A673 (cell line): ENCODE measurements at regions not wholly inside any gene's neighbourhood (a gene's known extent, or its start where the extent isn't known, plus 50 kb on each side); places are given as distances from the start of the nearest gene placed in this dataset.

Experiments
- BruUV-seq: library from RNA; stranded (reverse); fragments of 400-500 nt; replicated peaks from 2 replicates; lab custom pipeline; 2021; lab: Mats Ljungman, UMichigan
- CTCF ChIA-PET: fragments of 300-600 bp; sonication (Branson Sonifier 250); formaldehyde crosslinking; loops from one replicate; lab custom pipeline; 2022; ENCODE audit warnings: antibody characterized with exemption; lab: Charles Lee
- POLR2A ChIA-PET: fragments of 300-600 bp; sonication (Branson Sonifier 250); formaldehyde crosslinking; loops from one replicate; lab custom pipeline; 2022; ENCODE audit warnings: antibody characterized with exemption; ENCODE audit not compliant: low non-redundant PET; lab: Charles Lee
- DNase-seq: peaks from one replicate; pipeline ENCODE4 v3.0.0-alpha.2; 2015; ENCODE audit warnings: low spot score
- H3K27ac ChIP-seq: fragments of 200-600 bp; sonication (generic); 2 replicates; pipeline ENCODE4 v1.5.1; 2016; ENCODE audit warnings: mixed run types, low read depth, mild to moderate bottlenecking, mixed read lengths, antibody characterized with exemption, low read length; ENCODE audit not compliant: poor library complexity, severe bottlenecking
- H3K27me3 ChIP-seq: fragments of 200-600 bp; sonication (generic); replicated peaks from 2 replicates; pipeline ENCODE4 v1.6.1; 2017; ENCODE audit warnings: mixed run types, low read depth, mild to moderate bottlenecking, mixed read lengths, antibody characterized with exemption, low read length; ENCODE audit not compliant: insufficient read depth, poor library complexity
- H3K36me3 ChIP-seq: fragments of 200-600 bp; sonication (generic); 2 replicates; pipeline ENCODE4 v1.6.1; 2016; ENCODE audit warnings: mixed run types, mild to moderate bottlenecking, mixed read lengths, antibody characterized with exemption, low read length; ENCODE audit not compliant: insufficient read depth, poor library complexity, severe bottlenecking
- H3K4me1 ChIP-seq: fragments of 200-600 bp; sonication (generic); 2 replicates; pipeline ENCODE4 v1.6.1; 2017; ENCODE audit warnings: mixed run types, mild to moderate bottlenecking, mixed read lengths, antibody characterized with exemption, low read length; ENCODE audit not compliant: insufficient read depth, poor library complexity, severe bottlenecking
- H3K4me3 ChIP-seq: fragments of 200-600 bp; sonication (generic); 2 replicates; pipeline ENCODE4 v1.5.1; 2016; ENCODE audit warnings: low read depth, mixed run types, mild to moderate bottlenecking, mixed read lengths, low read length; ENCODE audit not compliant: poor library complexity, severe bottlenecking
- H3K9me3 ChIP-seq: fragments of 200-600 bp; sonication (generic); 2 replicates; pipeline ENCODE4 v1.6.1; 2016; ENCODE audit warnings: mixed run types, low read depth, mild to moderate bottlenecking, mixed read lengths, antibody characterized with exemption, low read length; ENCODE audit not compliant: poor library complexity, severe bottlenecking
- EZH2 ChIP-seq: fragments of 200-600 bp; sonication (generic); IDR thresholded peaks from 2 replicates; pipeline ENCODE4 v1.6.1; 2017; ENCODE audit warnings: borderline replicate concordance, low read depth, mild to moderate bottlenecking, mixed read lengths, antibody characterized with exemption, low read length; ENCODE audit not compliant: poor library complexity, severe bottlenecking
- intact Hi-C: fragments of 100-400 bp; cut with micrococcal nuclease; formaldehyde crosslinking; loops from one replicate; pipeline ENCODE4 v1.10.0; 2022; ENCODE audit not compliant: unreplicated experiment
- TF ChIP-seq, protein P1 (sequence below): fragments of 300-800, 200-600 bp; sonication (generic); conservative IDR thresholded peaks from 2 replicates; pipeline ENCODE4 v1.5.1; 2017; ENCODE audit warnings: low read depth, mild to moderate bottlenecking, antibody characterized with exemption, low read length, moderate library complexity, mixed read lengths

- Histone ChIP-seq H3K9me3 (no peaks in the 10 kb centered on the region), H3K4me1 (peaks cover 16% of the 10 kb centered on the region), H3K36me3 (no peaks in the 10 kb centered on the region), H3K27me3 (no peaks in the 10 kb centered on the region), H3K27ac (no peak overlapping the region), H3K4me3 (no peak overlapping the region)
- no TSS peak for BruUV-seq
- intact Hi-C loops = no loop called here
- ChIA-PET POLR2A (no interaction called here), CTCF (no interaction called here)
- DNase-seq = no peak
- TF ChIP-seq EZH2 = no peak
- TF ChIP-seq, protein P1, sequence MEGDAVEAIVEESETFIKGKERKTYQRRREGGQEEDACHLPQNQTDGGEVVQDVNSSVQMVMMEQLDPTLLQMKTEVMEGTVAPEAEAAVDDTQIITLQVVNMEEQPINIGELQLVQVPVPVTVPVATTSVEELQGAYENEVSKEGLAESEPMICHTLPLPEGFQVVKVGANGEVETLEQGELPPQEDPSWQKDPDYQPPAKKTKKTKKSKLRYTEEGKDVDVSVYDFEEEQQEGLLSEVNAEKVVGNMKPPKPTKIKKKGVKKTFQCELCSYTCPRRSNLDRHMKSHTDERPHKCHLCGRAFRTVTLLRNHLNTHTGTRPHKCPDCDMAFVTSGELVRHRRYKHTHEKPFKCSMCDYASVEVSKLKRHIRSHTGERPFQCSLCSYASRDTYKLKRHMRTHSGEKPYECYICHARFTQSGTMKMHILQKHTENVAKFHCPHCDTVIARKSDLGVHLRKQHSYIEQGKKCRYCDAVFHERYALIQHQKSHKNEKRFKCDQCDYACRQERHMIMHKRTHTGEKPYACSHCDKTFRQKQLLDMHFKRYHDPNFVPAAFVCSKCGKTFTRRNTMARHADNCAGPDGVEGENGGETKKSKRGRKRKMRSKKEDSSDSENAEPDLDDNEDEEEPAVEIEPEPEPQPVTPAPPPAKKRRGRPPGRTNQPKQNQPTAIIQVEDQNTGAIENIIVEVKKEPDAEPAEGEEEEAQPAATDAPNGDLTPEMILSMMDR = no peak
Observed at GRCh38 chr2:152254486-152254885, 78.9 kb upstream of the STAM2 start.

- Histone ChIP-seq H3K4me1 (peaks cover 16% of the 10 kb centered on the region), H3K36me3 (no peaks in the 10 kb centered on the region), H3K27ac (no peak overlapping the region), H3K4me3 (no peak overlapping the region), H3K9me3 (no peaks in the 10 kb centered on the region), H3K27me3 (no peaks in the 10 kb centered on the region)
- ChIA-PET CTCF (no interaction called here), POLR2A (no interaction called here)
- no TSS peak for BruUV-seq
- intact Hi-C loops = no loop called here
- DNase-seq = no peak
- TF ChIP-seq, protein P1 = no peak
- no peak for TF ChIP-seq EZH2
Observed at GRCh38 chr2:152254976-152255375, 79.4 kb upstream of the STAM2 start.

DNA sequence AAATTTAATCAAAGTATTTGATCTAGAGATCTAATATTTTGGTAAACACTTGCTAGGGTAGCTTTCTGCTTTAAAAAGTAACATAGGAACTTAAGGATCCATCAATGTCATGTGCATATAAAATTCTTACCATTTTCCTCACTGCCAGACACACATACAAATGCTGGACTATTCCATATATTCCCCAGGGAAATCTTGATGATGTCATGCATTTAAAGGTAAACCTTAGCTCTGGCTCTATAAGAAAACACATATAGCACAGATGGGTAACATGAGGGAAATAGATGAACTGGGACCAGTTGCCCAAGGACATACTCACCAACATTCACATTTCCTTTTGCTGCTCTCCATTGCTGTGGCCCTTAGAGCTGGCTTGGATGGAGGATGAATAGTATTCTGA, 79.1 kb upstream of the FMNL2 start:
- Histone ChIP-seq H3K27ac (no peak overlapping the region), H3K4me1 (peaks cover 16% of the 10 kb centered on the region), H3K4me3 (no peak overlapping the region), H3K27me3 (no peaks in the 10 kb centered on the region), H3K36me3 (no peaks in the 10 kb centered on the region), H3K9me3 (no peaks in the 10 kb centered on the region)
- BruUV-seq = no TSS peak
- intact Hi-C loops = no loop called here
- TF ChIP-seq, protein P1 = no peak
- TF ChIP-seq EZH2 = no peak
- ChIA-PET POLR2A (no interaction called here), CTCF (no interaction called here)
- DNase-seq = no peak

DNA sequence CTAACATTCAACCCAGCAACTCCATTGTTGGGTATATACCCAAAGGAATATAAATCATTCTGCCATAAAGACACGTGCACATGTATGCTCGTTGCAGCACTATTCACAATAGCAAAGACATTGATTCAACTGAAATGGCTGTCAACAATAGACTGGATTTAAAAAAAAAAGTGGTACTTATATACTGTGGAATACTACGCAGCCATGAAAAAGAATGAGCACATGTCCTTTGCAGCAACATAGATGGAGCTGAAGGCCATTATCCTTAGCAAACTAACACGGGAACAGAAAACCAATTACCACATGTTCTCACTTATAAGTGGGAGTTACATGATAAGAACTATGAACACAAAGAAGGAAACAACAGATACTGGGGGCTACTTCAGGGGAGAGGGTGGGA, 74.0 kb upstream of the FMNL2 start:
- no peaks in the 10 kb centered on the region for H3K9me3 ChIP-seq
- no peaks in the 10 kb centered on the region for H3K36me3 ChIP-seq
- no TSS peak for BruUV-seq
- H3K4me1 ChIP-seq = peaks cover 3% of the 10 kb centered on the region
- H3K4me3 ChIP-seq = no peak overlapping the region
- no peak for DNase-seq
- no peaks in the 10 kb centered on the region for H3K27me3 ChIP-seq
- ChIA-PET POLR2A (no interaction called here), CTCF (no interaction called here)
- no peak for TF ChIP-seq EZH2
- TF ChIP-seq, protein P1 = no peak
- H3K27ac ChIP-seq = no peak overlapping the region
- intact Hi-C loops = no loop called here
